ENCODE measurements at regions not wholly inside any gene's neighbourhood (a gene's known extent, or its start where the extent isn't known, plus 50 kb on each side); places are given as distances from the start of the nearest gene placed in this dataset.
A peak's percentile ranks its signal among the peaks of the same experiment; 100 is the strongest.
"Not testable (repeated sequence)": the region's sequence is repeated elsewhere in the genome, so short reads cannot be mapped to it uniquely, and the experiment has no call there.

DNA sequence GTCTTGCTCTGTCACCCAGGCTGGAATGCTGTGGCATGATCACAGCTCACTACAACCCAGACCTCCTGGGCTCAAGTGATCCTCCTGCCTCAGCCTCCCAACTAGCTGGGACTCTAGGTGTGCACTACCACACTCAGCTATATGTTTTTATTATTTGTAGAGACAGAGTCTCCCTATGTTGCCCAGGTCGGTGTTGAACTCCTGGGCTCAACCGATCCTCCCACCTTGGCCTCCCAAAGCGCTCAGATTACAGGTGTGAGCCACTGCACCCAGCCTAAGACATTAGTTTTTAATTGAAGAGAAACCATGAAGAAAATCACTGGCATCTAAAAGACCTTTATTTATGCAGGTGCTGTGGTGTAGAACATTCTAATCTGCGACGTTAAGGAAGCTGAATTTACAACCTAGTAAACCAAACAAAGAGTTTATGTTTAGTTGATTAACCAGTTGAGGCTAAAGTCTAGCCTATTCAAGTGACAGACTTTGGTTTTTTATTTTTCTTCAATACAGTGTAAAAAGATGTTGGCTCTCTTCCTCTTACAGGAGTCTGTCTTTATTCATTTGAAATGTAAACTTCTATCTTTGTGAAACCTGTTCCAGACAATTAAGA is 52.5 kb upstream of the NBL1 start:
- no peak for DNase-seq

DNA sequence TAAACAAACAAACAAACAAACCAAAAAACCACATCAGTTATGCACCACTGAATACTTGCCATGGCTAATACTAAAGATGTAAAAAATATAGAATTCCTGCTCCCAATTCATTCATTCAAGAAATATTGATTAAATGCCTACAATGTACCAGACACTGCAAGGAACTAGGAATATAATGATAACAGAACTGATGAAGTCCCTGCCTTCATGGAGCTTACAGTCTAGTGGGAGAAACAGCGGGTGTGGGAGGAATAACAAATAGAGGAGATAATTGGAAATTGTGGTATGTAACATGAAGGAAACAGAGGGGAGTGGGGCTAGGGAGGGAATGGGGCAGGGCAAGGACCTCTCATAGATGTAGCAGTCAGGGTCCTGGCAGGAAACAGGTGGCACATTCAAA is 58.6 kb upstream of the NBL1 start:
- no peak for DNase-seq

GRCh38 chr1:19582318-19582717 is 61.8 kb upstream of the NBL1 start:
- DNase-seq: peak in 8 of 56 donors; percentile 1 to 15 (median 4)

DNA sequence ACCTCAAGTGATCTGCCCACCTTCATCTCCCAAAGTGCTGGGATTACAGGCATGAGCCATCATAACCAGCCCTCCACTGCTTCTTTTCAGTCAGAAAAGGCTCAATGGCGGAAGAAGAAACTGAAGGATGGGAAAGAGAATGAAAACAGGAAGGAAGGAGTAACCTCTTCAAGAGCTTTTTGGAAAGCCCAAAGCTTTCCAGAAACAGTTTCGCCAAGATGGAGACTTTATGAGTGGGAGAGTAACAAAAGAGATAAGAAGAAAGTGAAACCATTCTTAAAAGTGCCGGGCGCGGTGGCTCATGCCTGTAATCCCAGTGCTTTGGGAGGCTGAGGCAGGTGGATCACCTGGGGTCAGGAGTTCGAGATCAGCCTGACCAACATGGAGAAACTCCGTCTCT is 62.7 kb upstream of the NBL1 start:
- DNase-seq: no peak

- no peak for DNase-seq
Measured at GRCh38 chr1:19577561-19577960, 66.5 kb upstream of the NBL1 start.

DNA sequence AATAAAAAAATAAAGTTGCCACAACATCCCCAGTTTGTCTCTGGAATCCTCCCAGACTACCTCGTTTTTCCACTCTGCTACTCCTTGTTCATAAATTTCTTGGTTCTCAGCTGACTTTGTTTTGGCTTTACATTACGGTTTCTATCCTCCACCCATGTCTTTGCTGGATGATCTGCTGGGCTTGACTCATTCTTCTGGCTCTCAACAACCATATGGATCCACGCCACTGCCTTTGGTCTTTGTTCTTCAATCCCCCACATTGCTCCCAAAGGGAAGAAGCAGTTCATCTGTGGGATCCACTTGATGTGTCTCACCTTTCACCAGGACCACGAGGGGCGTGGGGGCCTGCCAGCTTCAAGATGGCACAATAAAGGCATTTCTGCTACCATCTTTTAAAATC is 67.1 kb upstream of the NBL1 start:
- DNase-seq: no peak

DNA sequence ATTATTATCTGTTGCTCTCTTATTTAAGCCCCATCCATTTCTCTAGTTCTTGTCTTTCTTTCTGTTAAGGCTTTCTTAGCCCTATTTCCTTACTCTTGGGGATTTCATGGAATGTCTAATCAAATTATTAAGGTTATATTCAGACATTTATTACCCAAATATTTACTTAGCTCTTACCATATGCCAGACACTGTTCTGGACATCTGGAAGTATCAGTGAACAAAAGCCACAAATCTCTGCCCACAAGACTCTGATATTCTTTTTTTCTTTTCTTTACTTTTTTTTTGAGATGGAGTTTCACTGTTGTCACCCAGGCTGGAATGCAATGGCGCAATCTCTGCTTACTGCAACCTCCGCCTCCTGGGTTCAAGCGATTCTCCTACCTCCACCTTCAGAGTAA is 74.3 kb upstream of the NBL1 start:
- DNase-seq: no peak

DNA sequence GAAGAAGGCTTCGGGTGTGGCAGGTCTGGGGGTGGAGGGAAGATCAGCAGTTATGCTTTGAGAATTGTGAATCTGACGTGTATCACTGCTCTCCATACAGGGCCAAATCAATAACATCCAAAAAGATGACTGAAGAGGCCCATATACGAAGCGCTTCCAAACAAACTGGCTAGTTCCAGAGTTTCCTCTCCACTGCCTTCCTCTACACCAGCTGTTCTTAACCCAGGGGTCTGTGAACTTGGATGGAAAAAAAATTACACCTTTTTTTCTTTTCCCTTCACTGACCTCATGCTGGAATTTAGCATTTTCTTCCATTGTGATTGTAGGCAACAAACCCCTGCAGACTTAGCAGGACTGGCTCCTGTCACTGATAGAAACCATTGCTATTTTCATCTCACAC is 77.1 kb upstream of the NBL1 start:
- no peak for DNase-seq

GRCh38 chr1:19564366-19564765 is 79.0 kb upstream of the CAPZB start:
- DNase-seq: peak in 1 of 56 donors; percentile 2

GRCh38 chr1:19563324-19564097 is 78.2 kb upstream of the CAPZB start:
- DNase-seq: peak in 39 of 56 donors; percentile 3 to 66 (median 16)

DNA sequence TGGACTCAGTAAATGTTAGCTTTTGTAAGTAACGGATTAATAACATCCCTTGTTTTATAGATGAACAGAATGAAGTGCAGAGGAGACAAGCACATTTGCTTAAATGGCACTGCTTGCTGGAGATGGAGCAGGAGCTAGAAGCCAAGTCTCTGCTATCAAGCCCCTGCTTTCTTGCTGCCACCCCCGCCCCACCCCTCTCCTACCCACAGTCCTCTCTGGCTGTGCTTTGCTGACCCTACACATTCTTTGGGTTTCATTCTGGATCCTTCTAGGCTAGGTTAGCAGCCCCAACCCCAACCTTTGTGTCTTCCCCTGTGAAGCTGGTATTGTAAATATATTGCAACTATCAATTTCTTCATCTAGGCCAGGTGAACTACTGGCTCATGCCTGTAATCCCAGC is 77.5 kb upstream of the CAPZB start:
- no peak for DNase-seq

DNA sequence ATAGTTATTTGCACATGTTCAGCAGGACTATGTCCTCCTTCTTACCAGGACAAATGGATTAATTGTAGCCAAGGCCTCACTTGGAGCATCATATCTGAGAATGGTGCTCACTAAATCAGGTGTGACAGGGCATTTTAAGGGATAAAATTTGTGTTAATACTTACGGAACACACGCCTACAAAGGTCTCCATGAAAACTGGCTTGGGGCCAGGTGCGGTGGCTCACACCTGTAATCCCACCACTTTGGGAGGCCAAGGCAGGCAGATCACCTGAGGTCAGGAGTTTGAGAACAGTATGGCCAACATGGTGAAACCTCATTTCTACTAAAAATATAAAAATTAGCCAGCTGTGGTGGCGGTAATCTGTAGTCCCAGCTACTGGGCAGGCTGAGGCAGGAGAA is 75.1 kb upstream of the CAPZB start:
- no peak for DNase-seq

DNA sequence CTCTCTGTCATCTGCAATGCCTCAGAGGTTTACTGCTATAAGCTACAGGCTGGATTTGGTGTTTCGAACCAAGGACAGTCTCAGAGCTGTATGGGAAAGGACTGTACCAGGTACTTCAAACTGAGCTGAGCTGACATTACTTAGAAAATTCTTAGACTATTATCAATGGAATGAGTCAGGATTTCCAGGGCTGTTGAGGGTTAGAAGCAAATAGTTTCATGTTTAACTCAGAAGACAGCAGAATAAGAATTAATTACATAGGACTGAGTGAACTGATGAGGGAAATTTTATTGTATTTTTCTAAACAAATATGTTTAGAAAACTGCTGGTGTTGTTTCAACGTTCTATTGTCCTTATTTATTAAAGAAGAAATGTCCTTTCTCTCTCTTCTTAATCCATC is 74.3 kb upstream of the CAPZB start:
- no peak for DNase-seq

GRCh38 chr1:19557609-19558051 is 72.3 kb upstream of the CAPZB start:
- DNase-seq: no peak

- DNase-seq: no peak
Measured at GRCh38 chr1:19554090-19554489, 68.8 kb upstream of the CAPZB start.

GRCh38 chr1:19552291-19553010 is 67.1 kb upstream of the CAPZB start:
- no peak for DNase-seq

DNA sequence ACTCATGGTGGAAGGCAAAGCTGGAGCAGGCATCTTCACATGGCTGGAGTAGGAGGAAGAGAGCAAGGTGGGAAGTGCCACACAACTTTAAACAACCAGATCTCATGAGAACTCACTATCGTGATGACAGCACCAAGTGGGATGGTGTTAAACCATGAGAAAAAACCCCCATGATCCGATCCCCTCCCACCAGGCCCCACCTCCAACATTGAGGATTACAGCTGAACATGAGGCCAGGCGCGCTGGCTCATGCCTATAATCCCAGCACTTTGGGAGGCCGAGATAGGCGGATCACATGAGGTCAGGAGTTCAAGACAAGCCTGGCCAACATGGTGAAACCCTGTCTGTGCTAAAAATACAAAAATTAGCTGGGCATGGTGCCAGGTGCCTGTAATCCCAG is 66.5 kb upstream of the CAPZB start:
- not testable (repeated sequence) for DNase-seq

DNA sequence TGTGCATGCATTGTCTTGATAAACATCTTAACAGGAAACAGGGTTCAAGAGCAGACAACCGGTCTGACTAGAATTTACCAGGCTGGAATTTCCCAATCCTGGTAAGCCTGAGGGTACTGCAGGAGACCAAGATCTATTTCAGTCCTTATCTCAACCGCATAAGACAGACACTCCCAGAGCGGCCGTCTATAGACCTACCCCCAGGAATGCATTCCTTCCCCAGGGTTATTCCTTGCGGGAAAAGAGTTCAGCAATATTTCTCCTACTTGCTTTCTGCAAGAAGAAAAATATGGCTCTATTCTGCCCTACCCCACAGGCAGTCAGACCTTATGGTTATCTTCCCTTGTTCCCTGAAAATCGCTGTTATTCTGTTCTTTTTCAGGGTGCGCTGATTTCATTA is 65.1 kb upstream of the CAPZB start:
- not testable (repeated sequence) for DNase-seq

DNA sequence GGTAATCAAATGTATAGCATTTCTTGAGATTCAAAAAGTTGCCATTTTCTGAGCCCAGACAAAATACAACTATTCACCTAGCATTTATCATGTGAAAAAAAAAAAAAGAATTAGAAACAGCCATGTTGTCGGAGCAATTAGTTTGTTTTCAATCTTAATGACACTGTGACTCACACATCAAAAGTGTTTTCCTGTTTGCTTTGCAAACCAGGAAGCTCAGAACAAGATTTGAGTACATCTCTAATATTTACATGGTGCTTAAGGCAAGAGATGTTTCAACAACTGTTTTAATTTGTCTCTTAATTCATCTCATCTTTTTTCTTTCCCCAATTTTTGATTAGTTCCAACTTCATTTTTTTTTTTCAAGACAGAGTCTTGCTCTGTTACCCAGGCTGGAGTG is 62.5 kb upstream of the CAPZB start:
- DNase-seq: no peak

DNA sequence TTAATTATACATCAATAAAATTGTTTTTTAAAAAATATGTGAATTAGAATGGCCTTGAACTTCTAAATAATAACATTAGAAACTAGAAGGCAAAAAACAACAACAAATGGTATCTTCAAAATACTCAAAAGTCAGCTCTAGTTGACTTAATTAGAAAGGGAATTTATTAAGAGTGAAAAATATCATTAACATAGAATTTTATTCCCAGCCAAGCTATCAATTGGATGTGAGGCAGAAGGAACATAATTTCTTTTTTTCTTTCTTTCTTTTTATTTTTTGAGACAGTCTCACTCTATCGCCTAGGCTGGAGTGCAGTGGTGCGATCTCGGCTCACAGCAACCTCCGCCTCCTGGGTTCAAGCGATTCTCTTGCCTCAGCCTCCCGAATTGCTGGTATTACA is 51.2 kb upstream of the CAPZB start:
- no peak for DNase-seq

DNA sequence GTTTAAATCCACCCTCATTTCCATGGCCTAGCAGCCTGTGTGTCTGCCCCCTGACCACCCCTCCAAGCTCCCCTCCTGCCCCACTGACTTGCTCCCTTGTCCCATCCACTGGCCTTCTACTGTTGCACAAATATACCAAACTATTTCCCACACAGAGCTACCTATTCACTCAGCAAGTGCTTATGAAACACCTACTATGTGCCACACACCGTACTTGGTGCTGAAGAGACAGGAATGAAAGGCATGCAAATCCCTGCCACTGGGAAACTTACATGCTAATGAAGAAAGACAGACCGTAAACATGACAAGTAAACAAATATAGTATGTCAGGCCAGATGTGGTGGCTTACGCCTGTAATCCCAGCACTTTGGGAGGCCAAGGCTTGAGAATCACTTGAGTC is 49.9 kb upstream of the CAPZB start:
- no peak for DNase-seq
